Neuronal stem cell (in vitro differentiated cells): ENCODE measurements at regions not wholly inside any gene's neighbourhood (a gene's known extent, or its start where the extent isn't known, plus 50 kb on each side); places are given as distances from the start of the nearest gene placed in this dataset.
A peak's percentile ranks its signal among the peaks of the same experiment; 100 is the strongest.

Experiments used
- DNase-seq: peaks from one replicate; pipeline ENCODE4 v3.0.0-alpha.2; 2013; ENCODE audit warnings: low spot score
- H2AFZ ChIP-seq: one replicate; pipeline ENCODE4 v1.6.1; 2013; ENCODE audit warnings: mild to moderate bottlenecking, low read length, inconsistent platforms
- H2AK5ac ChIP-seq: 2 replicates; pipeline ENCODE4 v1.6.1; 2013; ENCODE audit warnings: low read depth, mild to moderate bottlenecking, inconsistent platforms, low read length, moderate library complexity, mixed read lengths
- H2BK120ac ChIP-seq: 2 replicates; pipeline ENCODE4 v1.6.1; 2013; ENCODE audit warnings: low read depth, mild to moderate bottlenecking, inconsistent platforms, low read length, moderate library complexity, mixed read lengths
- H2BK12ac ChIP-seq: one replicate; pipeline ENCODE4 v1.6.1; 2013; ENCODE audit warnings: low read length, inconsistent platforms
- H2BK15ac ChIP-seq: 2 replicates; pipeline ENCODE4 v1.6.1; 2013; ENCODE audit warnings: mild to moderate bottlenecking, low read length, inconsistent platforms, mixed read lengths
- H2BK5ac ChIP-seq: one replicate; pipeline ENCODE4 v1.6.1; 2013; ENCODE audit warnings: inconsistent platforms, mild to moderate bottlenecking, low read length, moderate library complexity
- H3K14ac ChIP-seq: one replicate; pipeline ENCODE4 v1.6.1; 2013; ENCODE audit warnings: low read length, inconsistent platforms
- H3K18ac ChIP-seq: 2 replicates; pipeline ENCODE4 v1.6.1; 2013; ENCODE audit warnings: low read length, inconsistent platforms
- H3K23ac ChIP-seq: 2 replicates; pipeline ENCODE4 v1.6.1; 2013; ENCODE audit warnings: low read depth, mild to moderate bottlenecking, mixed read lengths, low read length, inconsistent platforms; ENCODE audit not compliant: poor library complexity
- H3K27ac ChIP-seq: replicated peaks from 3 replicates; pipeline ENCODE4 v1.5.1; 2013; ENCODE audit warnings: low read length, inconsistent platforms
- H3K27me3 ChIP-seq, 3 experiments: 2 replicates each; pipeline ENCODE4 v1.6.1; 2013; ENCODE audit warnings: low read length in 3 of 3, mild to moderate bottlenecking in 2 of 3, inconsistent platforms in 1 of 3, low read depth in 1 of 3, mixed read lengths in 1 of 3, moderate library complexity in 1 of 3; ENCODE audit not compliant: control insufficient read depth in 3 of 3, insufficient read depth in 3 of 3
- H3K36me3 ChIP-seq, 2 donors: replicated peaks in 1 of 2; 2 replicates each; pipeline ENCODE4 v1.6.1; 2013; ENCODE audit warnings: low read length in 2 of 2; ENCODE audit not compliant: control insufficient read depth in 2 of 2, insufficient read depth in 2 of 2
- H3K4ac ChIP-seq: 2 replicates; pipeline ENCODE4 v1.6.1; 2013; ENCODE audit warnings: inconsistent platforms, mild to moderate bottlenecking, low read length, moderate library complexity
- H3K4me1 ChIP-seq, 2 donors: 1 replicate in 1 of 2; 2 replicates in 1 of 2; pipeline ENCODE4 v1.6.1; 2013; ENCODE audit warnings: low read length in 2 of 2, low read depth in 1 of 2; ENCODE audit not compliant: control insufficient read depth in 2 of 2, insufficient read depth in 1 of 2
- H3K4me2 ChIP-seq: one replicate; pipeline ENCODE4 v1.6.1; 2013; ENCODE audit warnings: mild to moderate bottlenecking, low read length, inconsistent platforms; ENCODE audit not compliant: insufficient read depth, poor library complexity, severe bottlenecking
- H3K4me3 ChIP-seq, 2 donors: 2 replicates each; pipeline ENCODE4 v1.5.1; 2013; ENCODE audit warnings: low read length in 2 of 2, mild to moderate bottlenecking in 2 of 2, inconsistent platforms in 1 of 2, moderate library complexity in 1 of 2
- H3K79me1 ChIP-seq: one replicate; pipeline ENCODE4 v1.6.1; 2013; ENCODE audit warnings: low read depth, mild to moderate bottlenecking, inconsistent platforms, low read length, moderate library complexity
- H3K9ac ChIP-seq: one replicate; pipeline ENCODE4 v1.6.1; 2013; ENCODE audit warnings: mild to moderate bottlenecking, low read depth, low read length, inconsistent platforms; ENCODE audit not compliant: poor library complexity
- H3K9me3 ChIP-seq, 2 donors: replicated peaks in 1 of 2; 2 replicates each; pipeline versions ENCODE3 to v1.6.1; 2013; ENCODE audit warnings: low read length in 2 of 2, mild to moderate bottlenecking in 2 of 2, inconsistent platforms in 1 of 2, low read depth in 1 of 2, mixed read lengths in 1 of 2, moderate library complexity in 1 of 2; ENCODE audit not compliant: control insufficient read depth in 2 of 2, insufficient read depth in 1 of 2
- H4K8ac ChIP-seq: one replicate; pipeline ENCODE4 v1.6.1; 2013; ENCODE audit warnings: low read depth, mild to moderate bottlenecking, inconsistent platforms, low read length, moderate library complexity
- H4K91ac ChIP-seq: one replicate; pipeline ENCODE4 v1.6.1; 2013; ENCODE audit warnings: low read length, low read depth, mild to moderate bottlenecking, inconsistent platforms; ENCODE audit not compliant: poor library complexity
- WGBS, 2 donors: extraction: QIAGEN DNeasy Blood & Tissue Kit; methylation state at CpG; one replicate each; pipeline ENCODE4 v1.1.7; 2013; ENCODE audit warnings: missing lambda C conversion rate in 2 of 2, mixed read lengths in 1 of 2; ENCODE audit not compliant: insufficient read length in 2 of 2, insufficient replicate concordance in 1 of 2; ENCODE audit errors: extremely low coverage in 2 of 2; 5-methylcytosine and 5-hydroxymethylcytosine counted together

DNA sequence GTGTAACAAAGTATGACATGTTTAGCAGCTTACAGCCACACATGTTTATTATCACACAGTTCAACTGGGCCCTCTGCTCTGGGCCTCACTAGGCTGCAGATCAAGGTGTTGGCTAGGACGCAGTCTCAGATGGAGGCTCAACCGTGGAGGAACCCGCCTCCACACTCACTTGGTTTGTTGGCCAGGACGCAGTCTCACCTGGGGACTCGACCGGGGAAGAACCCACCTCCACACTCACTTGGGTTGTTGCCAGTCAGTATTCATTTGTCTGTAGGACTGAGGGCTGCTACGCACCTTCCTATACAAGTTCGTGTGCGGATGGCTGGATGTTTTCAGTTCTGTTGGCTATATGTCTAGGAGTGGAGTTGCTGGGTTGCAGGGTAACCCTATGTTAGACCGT lies 240.7 kb upstream of the CIBAR2 start:
- H3K27me3 ChIP-seq = no peaks in the 10 kb centered on the region
- DNase-seq = no peak
- H3K4ac ChIP-seq = no peak overlapping the region
- no CpG with 5 or more reads among the region's 10 CpGs for WGBS, 2 donors
- peaks cover 8 to 36% of the 10 kb centered on the region in 2 donors for H3K4me1 ChIP-seq
- H3K36me3 ChIP-seq = no peaks in the 10 kb centered on the region
- H3K79me1 ChIP-seq = no peaks in the 10 kb centered on the region
- no peak overlapping the region for H3K23ac ChIP-seq
- H2BK5ac ChIP-seq = no peak overlapping the region
- no peak overlapping the region for H2AK5ac ChIP-seq
- peaks cover 8 to 10% of the 10 kb centered on the region in 2 donors for H3K9me3 ChIP-seq
- no peak overlapping the region for H2AFZ ChIP-seq
- no peak overlapping the region for H2BK120ac ChIP-seq
- no peak overlapping the region for H4K91ac ChIP-seq
- no peak overlapping the region for H3K27ac ChIP-seq
- H2BK15ac ChIP-seq = no peak overlapping the region
- no peak overlapping the region for H3K18ac ChIP-seq
- H3K4me2 ChIP-seq = no peak overlapping the region
- no peak overlapping the region for H4K8ac ChIP-seq
- no peak overlapping the region for H3K9ac ChIP-seq
- H2BK12ac ChIP-seq = no peak overlapping the region
- no peak overlapping the region for H3K14ac ChIP-seq
- no peak overlapping the region for H3K4me3 ChIP-seq

DNA sequence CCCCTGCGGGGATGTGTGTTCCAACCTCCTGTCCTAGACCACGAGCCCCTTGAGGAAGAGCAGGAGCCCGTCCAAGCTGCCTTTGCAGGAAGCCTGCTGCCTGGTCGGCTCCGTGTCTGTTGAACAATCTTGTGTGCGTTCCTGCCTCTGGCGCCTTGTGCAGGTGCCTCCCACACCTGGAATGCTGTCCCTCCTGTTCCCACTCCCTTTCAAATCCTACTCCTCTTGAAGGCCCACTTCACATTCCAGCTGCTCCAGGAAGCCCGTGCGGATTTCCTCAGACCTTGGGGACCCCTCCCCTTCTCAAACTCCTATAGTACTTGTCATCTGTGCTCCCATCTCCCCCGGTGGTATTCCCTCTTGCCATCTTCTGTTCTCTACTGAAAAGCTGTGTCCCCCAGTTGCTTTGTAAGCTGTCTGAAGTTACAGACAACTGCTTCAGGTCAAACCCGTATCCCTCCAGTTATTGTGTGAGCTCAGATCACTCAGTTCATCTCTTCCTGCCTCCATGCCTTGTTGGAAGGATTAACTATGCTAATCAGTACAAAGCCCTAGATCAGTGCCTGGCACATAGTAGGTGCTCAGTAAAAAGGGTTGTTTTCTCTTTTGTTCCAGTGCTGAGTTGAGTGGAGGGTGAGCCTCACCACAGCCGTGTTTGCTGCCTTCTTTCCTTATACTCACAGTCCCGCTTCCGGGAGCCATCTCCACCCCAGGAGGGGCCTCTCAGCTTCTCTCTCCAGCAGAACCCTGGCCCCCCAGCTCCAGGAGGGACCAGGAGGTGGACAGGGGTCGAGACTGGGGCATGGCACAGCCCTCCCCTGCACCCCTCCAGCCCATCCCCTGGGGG lies 241.8 kb upstream of the CIBAR2 start:
- no CpG with 5 or more reads among the region's 15 CpGs for WGBS, 2 donors

GRCh38 chr16:85354686-85355514 lies 242.6 kb upstream of the CIBAR2 start:
- no CpG with 5 or more reads among the region's 20 CpGs for WGBS, 2 donors
- H2BK5ac ChIP-seq = peak overlapping the region; percentile 63
- H4K91ac ChIP-seq = no peak overlapping the region
- no peak overlapping the region for H3K4me2 ChIP-seq
- H3K4me1 ChIP-seq = peaks cover 7 to 35% of the 10 kb centered on the region in 2 donors
- no peak overlapping the region for H2BK120ac ChIP-seq
- peak overlapping the region; percentile 49 for H3K18ac ChIP-seq
- H3K27me3 ChIP-seq = no peaks in the 10 kb centered on the region
- H3K9me3 ChIP-seq = peaks cover 8 to 10% of the 10 kb centered on the region in 2 donors
- no peak for DNase-seq
- H3K14ac ChIP-seq = peak overlapping the region; percentile 87
- no peak overlapping the region for H3K4me3 ChIP-seq
- no peak overlapping the region for H2BK12ac ChIP-seq
- peak overlapping the region; percentile 88 for H2AK5ac ChIP-seq
- no peak overlapping the region for H3K9ac ChIP-seq
- no peaks in the 10 kb centered on the region for H3K79me1 ChIP-seq
- H3K36me3 ChIP-seq = no peaks in the 10 kb centered on the region
- H2BK15ac ChIP-seq = no peak overlapping the region
- no peak overlapping the region for H3K4ac ChIP-seq
- H3K23ac ChIP-seq = peak overlapping the region; percentile 86
- H3K27ac ChIP-seq = no peak overlapping the region
- H2AFZ ChIP-seq = no peak overlapping the region
- H4K8ac ChIP-seq = no peak overlapping the region

More for the DNA sequence above, 241.8 kb upstream of the CIBAR2 start:
- H3K27me3 ChIP-seq = no peaks in the 10 kb centered on the region
- H3K4ac ChIP-seq = no peak overlapping the region
- H3K18ac ChIP-seq = peak overlapping the region; percentile 65
- H3K36me3 ChIP-seq = no peaks in the 10 kb centered on the region
- peaks cover 8 to 10% of the 10 kb centered on the region in 2 donors for H3K9me3 ChIP-seq
- H2AK5ac ChIP-seq = peak overlapping the region; percentile 88
- no peak overlapping the region for H2AFZ ChIP-seq
- peak overlapping the region; percentile 52 for H3K23ac ChIP-seq
- no peak overlapping the region for H3K9ac ChIP-seq
- no peak for DNase-seq
- peak overlapping the region; percentile 11 for H2BK15ac ChIP-seq
- H3K14ac ChIP-seq = peak overlapping the region; percentile 87
- H3K4me2 ChIP-seq = no peak overlapping the region
- H2BK5ac ChIP-seq = peak overlapping the region; percentile 46
- H3K4me3 ChIP-seq = no peak overlapping the region
- no peak overlapping the region for H2BK120ac ChIP-seq
- no peak overlapping the region for H2BK12ac ChIP-seq
- H3K4me1 ChIP-seq = peaks cover 9 to 39% of the 10 kb centered on the region in 2 donors
- H4K8ac ChIP-seq = no peak overlapping the region
- no peak overlapping the region for H4K91ac ChIP-seq
- no peaks in the 10 kb centered on the region for H3K79me1 ChIP-seq
- no peak overlapping the region for H3K27ac ChIP-seq

DNA sequence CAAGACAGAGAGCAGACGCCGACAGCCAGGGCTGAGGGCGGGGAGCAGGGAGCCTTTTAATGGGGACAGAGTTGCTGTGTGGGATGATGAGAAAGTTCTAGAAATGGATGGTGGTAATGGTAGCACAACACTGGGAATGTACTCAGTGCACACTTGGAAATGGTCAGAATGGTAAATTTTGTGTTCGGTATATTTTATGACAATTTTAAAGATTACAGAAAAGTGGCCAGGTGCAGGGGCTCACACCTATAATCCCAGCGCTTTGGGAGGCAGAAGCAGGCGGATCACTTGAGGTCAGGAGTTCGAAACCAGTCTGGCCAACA lies 243.2 kb upstream of the CIBAR2 start:
- Histone ChIP-seq H3K4me1 (peaks cover 7 to 33% of the 10 kb centered on the region in 2 donors), H3K9me3 (peaks cover 8 to 10% of the 10 kb centered on the region in 2 donors), H2BK12ac (no peak overlapping the region), H3K23ac (peak overlapping the region; percentile 86), H3K9ac (no peak overlapping the region), H3K4me2 (no peak overlapping the region), H3K27ac (no peak overlapping the region), H4K8ac (no peak overlapping the region), H3K27me3 (no peaks in the 10 kb centered on the region), H3K36me3 (no peaks in the 10 kb centered on the region), H3K4me3 (no peak overlapping the region), H3K79me1 (no peaks in the 10 kb centered on the region), H2BK5ac (peak overlapping the region; percentile 63), H4K91ac (no peak overlapping the region), H2AFZ (no peak overlapping the region), H2BK15ac (no peak overlapping the region), H3K14ac (peak overlapping the region; percentile 65), H3K18ac (no peak overlapping the region), H3K4ac (no peak overlapping the region), H2AK5ac (no peak overlapping the region), H2BK120ac (no peak overlapping the region)
- DNase-seq = no peak
- no CpG with 5 or more reads among the region's 7 CpGs for WGBS, 2 donors
